ENCODE measurements at regions not wholly inside any gene's neighbourhood (a gene's known extent, or its start where the extent isn't known, plus 50 kb on each side); places are given as distances from the start of the nearest gene placed in this dataset.

DNA sequence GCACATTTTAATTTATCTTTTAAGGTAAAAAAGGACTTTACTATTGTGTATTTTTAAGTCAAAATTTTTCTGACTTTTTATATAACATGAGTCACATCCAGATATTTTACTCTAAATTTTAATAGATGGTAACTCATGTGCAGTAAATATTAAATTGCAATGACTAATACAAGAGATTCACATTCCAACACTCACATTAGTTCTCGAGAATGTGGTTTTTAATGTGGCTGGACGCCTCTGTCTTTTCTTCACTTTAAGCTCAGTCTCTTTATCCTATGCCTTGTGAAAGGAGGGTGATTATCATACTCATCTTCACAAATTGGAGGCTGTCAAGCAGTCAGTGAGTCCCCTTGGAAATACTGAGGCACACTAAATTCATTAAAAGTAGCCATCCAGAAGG is 315.6 kb downstream of the HS3ST3B1 start:
- no peak overlapping the region for H3K4me3 ChIP-seq (ENCODE audit: low read depth, low read length)
- no peak for TF ChIP-seq CTCF (IDR thresholded peaks at IDR 0.05; ENCODE audit: low read depth, low read length)

DNA sequence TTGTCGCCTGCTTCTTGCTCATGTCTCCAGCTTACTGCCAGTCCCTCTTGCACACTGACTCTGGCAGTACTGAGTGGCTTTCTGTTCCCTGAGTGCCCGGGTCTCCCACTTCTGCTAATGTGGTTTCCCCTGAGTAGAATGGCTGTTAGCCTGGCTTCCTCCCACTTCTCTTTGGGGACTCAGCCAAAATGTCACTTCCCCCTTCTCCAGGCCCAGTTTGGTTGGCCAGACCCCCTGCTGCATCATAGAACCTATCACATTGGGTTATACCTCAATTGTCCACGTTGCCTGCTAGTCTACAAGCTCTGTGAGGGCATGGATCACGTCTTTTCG is 304.4 kb downstream of the HS3ST3B1 start:
- TF ChIP-seq CTCF (IDR thresholded peaks at IDR 0.05; ENCODE audit: low read depth, low read length), result no peak
- H3K4me3 ChIP-seq (ENCODE audit: low read depth, low read length), result no peak overlapping the region

DNA sequence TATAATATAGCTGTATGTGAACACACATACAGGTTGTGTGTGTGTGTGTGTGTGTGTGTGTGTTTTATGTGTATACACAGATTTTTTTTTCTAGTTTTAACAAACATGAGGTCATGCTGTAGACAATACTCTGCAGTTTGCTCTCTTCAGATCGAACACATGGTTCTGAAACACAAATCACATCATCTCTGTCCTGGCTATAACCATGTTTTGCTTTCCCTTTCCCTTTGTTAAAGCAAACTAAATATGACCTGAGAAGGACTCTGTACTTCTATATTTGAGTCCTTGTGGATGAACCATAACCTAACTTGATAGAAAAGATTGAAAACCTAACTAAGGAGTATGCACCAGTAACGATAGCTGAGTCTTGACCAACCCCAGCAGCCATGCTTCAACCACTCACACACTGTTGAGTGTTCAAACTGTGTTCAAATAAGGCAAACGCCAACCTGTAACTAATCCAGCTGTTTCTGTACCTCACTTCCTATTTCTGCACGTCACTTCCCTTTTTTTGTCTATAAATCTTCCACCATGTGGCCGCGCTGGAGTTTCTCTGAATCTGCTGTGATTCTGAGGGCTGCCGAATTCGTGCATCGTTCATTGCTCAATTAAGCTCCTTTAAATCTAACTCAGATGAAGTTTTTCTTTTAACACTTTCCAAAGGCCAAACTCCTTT is 303.8 kb downstream of the HS3ST3B1 start:
- H3K4me3 ChIP-seq (ENCODE audit: low read depth, low read length), result no peak overlapping the region
- TF ChIP-seq CTCF (IDR thresholded peaks at IDR 0.05; ENCODE audit: low read depth, low read length), result no peak

DNA sequence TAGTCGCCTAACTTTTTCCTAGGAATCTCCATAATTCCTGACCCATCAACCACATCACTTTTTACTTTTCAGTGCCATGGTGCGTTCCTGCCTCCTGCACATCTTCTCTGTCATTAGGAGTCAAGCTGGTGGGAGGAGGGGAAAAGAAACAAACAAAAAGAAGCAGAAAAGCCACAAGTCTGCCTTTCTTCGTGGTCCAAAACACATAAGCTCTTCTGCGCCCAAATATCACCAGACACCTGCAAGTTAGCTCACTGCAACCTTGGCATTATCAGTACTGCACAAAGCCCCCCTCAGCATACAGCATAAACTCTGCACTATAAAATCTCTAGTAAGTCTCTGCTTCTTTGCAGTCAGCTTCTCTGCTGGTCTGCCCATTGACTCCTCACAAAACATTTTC is 295.3 kb downstream of the HS3ST3B1 start:
- no peak overlapping the region for H3K4me3 ChIP-seq (ENCODE audit: low read depth, low read length)
- no peak for TF ChIP-seq CTCF (IDR thresholded peaks at IDR 0.05; ENCODE audit: low read depth, low read length)

- H3K4me3 ChIP-seq (ENCODE audit: low read depth, low read length), result no peak overlapping the region
- TF ChIP-seq CTCF (IDR thresholded peaks at IDR 0.05; ENCODE audit: low read depth, low read length), result no peak
Measured at GRCh38 chr17:14595656-14596055, 294.8 kb downstream of the HS3ST3B1 start.

- no peak for TF ChIP-seq CTCF (IDR thresholded peaks at IDR 0.05; ENCODE audit: low read depth, low read length)
- no peak overlapping the region for H3K4me3 ChIP-seq (ENCODE audit: low read depth, low read length)
Measured at GRCh38 chr17:14594690-14595089, 293.8 kb downstream of the HS3ST3B1 start.

GRCh38 chr17:14593956-14594355 is 293.1 kb downstream of the HS3ST3B1 start:
- no peak for TF ChIP-seq CTCF (IDR thresholded peaks at IDR 0.05; ENCODE audit: low read depth, low read length)
- H3K4me3 ChIP-seq (ENCODE audit: low read depth, low read length), result no peak overlapping the region
